H1 (cell line): ENCODE measurements at regions not wholly inside any gene's neighbourhood (a gene's known extent, or its start where the extent isn't known, plus 50 kb on each side); places are given as distances from the start of the nearest gene placed in this dataset.
A peak's percentile ranks its signal among the peaks of the same experiment; 100 is the strongest.

Source experiments
- CTCF ChIA-PET: fragments of 300-600 bp; sonication (Branson Sonifier 250); formaldehyde crosslinking; loops from one replicate; lab custom pipeline; 2021; ENCODE audit not compliant: partially characterized antibody; lab: Charles Lee
- POLR2A ChIA-PET: fragments of 300-600 bp; sonication (Branson Sonifier 250); formaldehyde crosslinking; loops from one replicate; lab custom pipeline; 2021; ENCODE audit warnings: inconsistent platforms; ENCODE audit not compliant: partially characterized antibody; lab: Charles Lee
- DNase-seq, 2 experiments: peaks; one replicate each; pipeline versions ENCODE4 v3.0.0 to v3.0.0-alpha.2; 2010 to 2022; ENCODE audit warnings: low spot score in 2 of 2, low read depth in 1 of 2, mixed read lengths in 1 of 2
- FAIRE-seq: peaks from 2 replicates; lab custom pipeline; 2011; peaks lifted over from hg19 to GRCh38; lab: Jason Lieb, UNC
- H2AFZ ChIP-seq: 2 replicates; pipeline ENCODE4 v1.8.1; 2012; ENCODE audit warnings: low read length, inconsistent platforms
- H2AK5ac ChIP-seq: 2 replicates; pipeline ENCODE4 v1.6.1; 2013; ENCODE audit warnings: low read depth, low read length
- H2BK120ac ChIP-seq: replicated peaks from 2 replicates; pipeline ENCODE3; 2013; ENCODE audit warnings: low read depth, low read length, inconsistent platforms
- H2BK12ac ChIP-seq: 2 replicates; pipeline ENCODE4 v1.6.1; 2013; ENCODE audit warnings: low read depth, low read length
- H2BK15ac ChIP-seq: 2 replicates; pipeline ENCODE4 v1.6.1; 2013; ENCODE audit warnings: low read length
- H2BK20ac ChIP-seq: 2 replicates; pipeline ENCODE4 v1.6.1; 2013; ENCODE audit warnings: low read length
- H2BK5ac ChIP-seq: 2 replicates; pipeline ENCODE4 v1.6.1; 2013; ENCODE audit warnings: low read depth, low read length
- H3K14ac ChIP-seq: 2 replicates; pipeline ENCODE4 v1.6.1; 2013; ENCODE audit warnings: inconsistent platforms; ENCODE audit not compliant: insufficient read length
- H3K18ac ChIP-seq: 2 replicates; pipeline ENCODE4 v1.6.1; 2013; ENCODE audit warnings: low read length; ENCODE audit errors: extremely low read depth
- H3K23ac ChIP-seq: 2 replicates; pipeline ENCODE4 v1.6.1; 2013; ENCODE audit warnings: inconsistent platforms; ENCODE audit not compliant: insufficient read length
- H3K23me2 ChIP-seq: 2 replicates; pipeline ENCODE4 v1.6.1; 2013; ENCODE audit warnings: low read depth, low read length
- H3K27ac ChIP-seq: 2 replicates; pipeline ENCODE4 v1.6.1; 2011; ENCODE audit warnings: low read depth, low read length, inconsistent platforms
- H3K27me3 ChIP-seq, 4 experiments: replicated peaks in 1 of 4; 1 replicate in 1 of 4; 2 replicates in 3 of 4; pipeline versions ENCODE4 v1.6.1 to v1.8.1; 2011 to 2013; ENCODE audit warnings: low read length in 3 of 4, mild to moderate bottlenecking in 3 of 4, inconsistent platforms in 2 of 4, mixed read lengths in 2 of 4, moderate library complexity in 1 of 4; ENCODE audit not compliant: control insufficient read depth in 3 of 4, insufficient read depth in 3 of 4; ENCODE audit errors: extremely low read depth in 1 of 4
- H3K36me3 ChIP-seq, 4 experiments: 2 replicates each; pipeline versions ENCODE4 v1.6.1 to v1.8.1; 2011 to 2013; ENCODE audit warnings: mild to moderate bottlenecking in 4 of 4, low read length in 3 of 4, moderate library complexity in 2 of 4, control low read depth in 1 of 4, inconsistent platforms in 1 of 4; ENCODE audit not compliant: insufficient read depth in 4 of 4, control insufficient read depth in 2 of 4
- H3K4ac ChIP-seq: replicated peaks from 2 replicates; pipeline ENCODE3; 2013; ENCODE audit warnings: low read length, low read depth, mixed read lengths, inconsistent platforms; ENCODE audit not compliant: insufficient read length
- H3K4me1 ChIP-seq, 4 experiments: replicated peaks in 1 of 4; 1 replicate in 1 of 4; 2 replicates in 3 of 4; pipeline versions ENCODE4 v1.6.1 to v1.8.1; 2011 to 2013; ENCODE audit warnings: low read length in 3 of 4, inconsistent platforms in 2 of 4, mixed read lengths in 1 of 4; ENCODE audit not compliant: insufficient read depth in 4 of 4, control insufficient read depth in 3 of 4
- H3K4me2 ChIP-seq, 2 experiments: 2 replicates each; pipeline versions ENCODE4 v1.6.1 to v1.8.1; 2011 to 2013; ENCODE audit warnings: low read depth in 2 of 2, low read length in 2 of 2, control low read depth in 1 of 2, inconsistent platforms in 1 of 2, mild to moderate bottlenecking in 1 of 2; ENCODE audit not compliant: insufficient read depth in 1 of 2
- H3K4me3 ChIP-seq, 4 experiments: fragments of 200-600, 300-600 bp in 1 of 4; sonication (generic), shearing (Covaris generic), sonication (Bioruptor Twin) in 1 of 4; 2 replicates each; pipeline versions ENCODE4 v1.5.1 to v1.8.1; 2011 to 2016; ENCODE audit warnings: low read length in 4 of 4, low read depth in 3 of 4, control low read depth in 2 of 4, inconsistent platforms in 2 of 4, mild to moderate bottlenecking in 2 of 4, mixed read lengths in 1 of 4, moderate library complexity in 1 of 4; ENCODE audit not compliant: insufficient read depth in 2 of 4; ENCODE audit errors: extremely low read depth in 1 of 4
- H3K56ac ChIP-seq: replicated peaks from 2 replicates; pipeline ENCODE3; 2013; ENCODE audit warnings: low read depth, mild to moderate bottlenecking, mixed read lengths, low read length, inconsistent platforms; ENCODE audit not compliant: insufficient read length
- H3K79me1 ChIP-seq: 2 replicates; pipeline ENCODE4 v1.6.1; 2013; ENCODE audit warnings: low read depth, low read length, control low read depth
- H3K79me2 ChIP-seq, 2 experiments: 2 replicates each; pipeline versions ENCODE4 v1.6.1 to v1.8.1; 2012 to 2013; ENCODE audit warnings: low read length in 2 of 2, mild to moderate bottlenecking in 2 of 2, inconsistent platforms in 1 of 2; ENCODE audit not compliant: insufficient read depth in 2 of 2, control insufficient read depth in 1 of 2
- H3K9ac ChIP-seq, 4 experiments: replicated peaks in 1 of 4; 1 replicate in 1 of 4; 2 replicates in 3 of 4; pipeline versions ENCODE4 v1.6.1 to v1.8.1; 2011 to 2013; ENCODE audit warnings: low read depth in 3 of 4, low read length in 3 of 4, control low read depth in 2 of 4, mild to moderate bottlenecking in 2 of 4, moderate library complexity in 2 of 4, inconsistent platforms in 1 of 4; ENCODE audit errors: extremely low read depth in 1 of 4
- H3K9me3 ChIP-seq, 2 experiments: 2 replicates each; pipeline versions ENCODE4 v1.6.1 to v1.8.1; 2012 to 2013; ENCODE audit warnings: mild to moderate bottlenecking in 2 of 2, moderate library complexity in 2 of 2, control low read depth in 1 of 2, inconsistent platforms in 1 of 2, low read depth in 1 of 2, low read length in 1 of 2, mixed read lengths in 1 of 2; ENCODE audit not compliant: insufficient read depth in 2 of 2
- H4K20me1 ChIP-seq, 2 experiments: replicated peaks in 1 of 2; 2 replicates each; pipeline versions ENCODE3 to v1.8.1; 2011 to 2013; ENCODE audit warnings: inconsistent platforms in 2 of 2, low read length in 2 of 2, mild to moderate bottlenecking in 1 of 2; ENCODE audit not compliant: insufficient read depth in 2 of 2, control insufficient read depth in 1 of 2
- H4K5ac ChIP-seq: 2 replicates; pipeline ENCODE4 v1.6.1; 2013; ENCODE audit warnings: low read length, low read depth, mixed read lengths, inconsistent platforms; ENCODE audit not compliant: insufficient read length
- H4K8ac ChIP-seq: 2 replicates; pipeline ENCODE4 v1.8.0; 2013; ENCODE audit warnings: mild to moderate bottlenecking, moderate library complexity, low read length, inconsistent platforms; ENCODE audit not compliant: insufficient read depth; ENCODE audit errors: extremely low read depth
- H4K91ac ChIP-seq: replicated peaks from 2 replicates; pipeline ENCODE3; 2013; ENCODE audit warnings: low read length, mixed read lengths, inconsistent platforms; ENCODE audit not compliant: insufficient read length
- BRCA1 ChIP-seq: IDR thresholded peaks from 2 replicates; pipeline ENCODE4 v1.6.1; 2012; ENCODE audit warnings: low read depth, low read length, improper control_type of control experiment
- EZH2 ChIP-seq: fragments of 200-600 bp; sonication (generic); IDR thresholded peaks from 2 replicates; pipeline ENCODE4 v1.7.1; 2012; ENCODE audit warnings: low read depth, mild to moderate bottlenecking, moderate library complexity, low read length, inconsistent platforms; ENCODE audit not compliant: severe bottlenecking
- POU5F1 ChIP-seq: IDR thresholded peaks from 2 replicates; pipeline ENCODE4 v1.6.1; 2011; ENCODE audit warnings: low read depth, mild to moderate bottlenecking, low read length, moderate library complexity
- RBBP5 ChIP-seq: IDR thresholded peaks from 2 replicates; pipeline ENCODE4 v1.7.1; 2012; ENCODE audit warnings: low read depth, mild to moderate bottlenecking, inconsistent platforms, low read length, moderate library complexity, borderline replicate concordance
- TAF1 ChIP-seq: IDR thresholded peaks from 2 replicates; pipeline ENCODE4 v1.6.1; 2011; ENCODE audit warnings: mild to moderate bottlenecking, low read depth, low read length
- WGBS, 2 experiments: shearing (Covaris generic) in 1 of 2; methylation state at CpG; one replicate each; pipeline versions ENCODE4 v1.1.6 to v1.1.7; 2013 to 2015; ENCODE audit warnings: low lambda C conversion rate in 2 of 2, mixed read lengths in 2 of 2, inconsistent platforms in 1 of 2, low coverage in 1 of 2, missing lambda C conversion rate in 1 of 2; ENCODE audit not compliant: insufficient replicate concordance in 2 of 2, insufficient coverage in 1 of 2, insufficient read length in 1 of 2; ENCODE audit errors: extremely low coverage in 1 of 2, missing lambda C conversion rate in 1 of 2; 5-methylcytosine and 5-hydroxymethylcytosine counted together

DNA sequence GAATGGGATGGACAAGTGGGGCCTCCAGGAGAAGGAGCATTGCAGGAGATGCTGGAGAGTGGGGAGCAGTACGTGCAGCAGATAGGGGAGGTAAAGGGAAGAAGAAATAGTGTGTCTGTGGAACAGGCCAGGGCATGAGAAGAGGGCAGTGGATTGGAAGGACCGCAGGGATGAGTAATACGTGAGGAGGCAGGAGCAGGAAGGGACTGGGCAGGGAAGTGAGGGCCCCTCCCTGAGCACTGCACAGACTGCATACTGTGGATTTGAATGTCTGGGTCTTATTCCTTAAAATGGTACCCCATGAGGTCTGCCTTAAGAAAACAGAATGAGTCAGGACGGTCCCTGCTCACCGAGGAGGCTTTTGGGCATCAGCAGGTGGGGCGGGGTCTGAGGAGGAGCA, 210.0 kb upstream of the NDN start:
- H3K4me1 ChIP-seq = no peaks in the 10 kb centered on the region
- WGBS, 2 experiments = 74% methylated on average over 6 of the region's 6 CpGs; no CpG with 5 or more reads in 1 of the 2 experiments
- POLR2A ChIA-PET = no interaction called here
- H4K5ac ChIP-seq = no peak overlapping the region
- H3K23me2 ChIP-seq = no peaks in the 10 kb centered on the region
- H2BK5ac ChIP-seq = no peak overlapping the region
- no peaks in the 10 kb centered on the region for H3K79me2 ChIP-seq
- no peak overlapping the region for H3K9ac ChIP-seq
- FAIRE-seq (no peak), DNase-seq (no peak)
- H4K8ac ChIP-seq = peak overlapping the region; percentile 12; the same call in 1 of the 2 replicates
- H2BK15ac ChIP-seq = no peak overlapping the region
- H3K4me2 ChIP-seq = peak overlapping the region in 1 of 2 experiments; percentile 17; a peak in 1 of 4 replicates
- no peak overlapping the region for H2BK120ac ChIP-seq
- H3K27ac ChIP-seq = no peak overlapping the region
- H2AK5ac ChIP-seq = no peak overlapping the region
- peaks cover 10 to 30% of the 10 kb centered on the region in 2 experiments; a peak in 3 of 4 replicates for H3K9me3 ChIP-seq
- H4K20me1 ChIP-seq = no peaks in the 10 kb centered on the region
- no peak overlapping the region for H3K4ac ChIP-seq
- H2BK12ac ChIP-seq = no peak overlapping the region
- H2AFZ ChIP-seq = no peak overlapping the region
- H3K4me3 ChIP-seq = no peak overlapping the region
- CTCF ChIA-PET = interaction anchor here (0.6 kb wide), 1 partner anchor 586 kb away, joined by 3 read pairs; no protein-coding TSS in a partner anchor
- no peak overlapping the region for H2BK20ac ChIP-seq
- no peak overlapping the region for H3K18ac ChIP-seq
- H4K91ac ChIP-seq = no peak overlapping the region
- no peaks in the 10 kb centered on the region for H3K36me3 ChIP-seq
- H3K27me3 ChIP-seq = no peaks in the 10 kb centered on the region
- H3K14ac ChIP-seq = no peak overlapping the region
- no peaks in the 10 kb centered on the region for H3K79me1 ChIP-seq
- no peak overlapping the region for H3K23ac ChIP-seq
- H3K56ac ChIP-seq = no peak overlapping the region
- TF ChIP-seq TAF1 (no peak), RBBP5 (no peak), POU5F1 (no peak), BRCA1 (no peak), EZH2 (no peak)
